Stomach (tissue), 8 donors: ENCODE measurements at regions not wholly inside any gene's neighbourhood (a gene's known extent, or its start where the extent isn't known, plus 50 kb on each side); places are given as distances from the start of the nearest gene placed in this dataset.

Experiments used
- DNase-seq, 2 donors: peaks; one replicate each; pipeline versions ENCODE4 v3.0.0 to v3.0.0-alpha.2; 2013 to 2019
- H3K27ac ChIP-seq, 5 donors: fragments of 200-600 bp in 4 of 5; sonication (generic) in 4 of 5; one replicate each; pipeline ENCODE4 v1.5.1; 2013 to 2019; ENCODE audit warnings: mild to moderate bottlenecking in 1 of 5, moderate library complexity in 1 of 5
- H3K27me3 ChIP-seq, 3 donors: fragments of 200-600 bp; sonication (generic); one replicate each; pipeline ENCODE4 v1.5.1; 2017 to 2019; ENCODE audit warnings: mixed run types in 1 of 3
- H3K36me3 ChIP-seq, 4 donors: fragments of 200-600 bp; sonication (generic); 1 replicate in 3 of 4; 2 replicates in 1 of 4; pipeline ENCODE4 v1.5.1; 2016 to 2019
- H3K4me1 ChIP-seq, 4 donors: fragments of 200-600 bp; sonication (generic); one replicate each; pipeline ENCODE4 v1.5.1; 2016 to 2019
- H3K4me3 ChIP-seq, 4 donors: fragments of 200-600 bp; sonication (generic) in 3 of 4; one replicate each; pipeline ENCODE4 v1.5.1; 2016 to 2019; ENCODE audit warnings: mild to moderate bottlenecking in 1 of 4
- H3K9me3 ChIP-seq, 4 donors: fragments of 200-600 bp; sonication (generic); one replicate each; pipeline ENCODE4 v1.5.1; 2016 to 2019
- EP300 ChIP-seq: sonication (generic); formaldehyde crosslinking; IDR thresholded peaks from one replicate; pipeline ENCODE4 v1.6.1; 2017; ENCODE audit warnings: antibody characterized with exemption
- POLR2A ChIP-seq, 4 donors: fragments of 450-650 bp; IDR thresholded peaks; one replicate each; pipeline ENCODE4 v1.6.1; 2016; ENCODE audit warnings: antibody characterized with exemption in 4 of 4, control low read depth in 2 of 4, mild to moderate bottlenecking in 1 of 4, moderate library complexity in 1 of 4
- POLR2AphosphoS5 ChIP-seq, 3 donors: sonication (generic); formaldehyde crosslinking; IDR thresholded peaks; one replicate each; pipeline ENCODE4 v1.6.1; 2016; ENCODE audit warnings: antibody characterized with exemption in 3 of 3
- WGBS, 5 donors: extraction: QIAGEN DNeasy Blood & Tissue Kit in 3 of 5; methylation state at CpG; one replicate each; pipeline versions ENCODE4 v1.1.5 to v1.1.7; 2013 to 2018; 5-methylcytosine and 5-hydroxymethylcytosine counted together
- intact Hi-C: fragments of 100-400 bp; cut with DNase I; formaldehyde crosslinking; loops from one replicate; pipeline ENCODE4 v1.15.1; 2023; ENCODE audit warnings: low total_unique reads
- TF ChIP-seq, protein P1 (sequence below), 7 experiments: fragments of 450-650 bp in 4 of 7; fragments of 200-600 bp in 3 of 7; sonication (generic) in 3 of 7; IDR thresholded peaks; one replicate each; pipeline ENCODE4 v1.5.1; 2016 to 2019; ENCODE audit warnings: antibody characterized with exemption in 7 of 7, control low read depth in 2 of 7, mild to moderate bottlenecking in 1 of 7
- donor health status: healthy with polysubstance abuse.
- donor health status: Bipolar disorder and iron deficiency.
- donor health status: healthy.

GRCh38 chr4:89598602-89599001 is 238.4 kb downstream of the SNCA start:
- TF ChIP-seq POLR2AphosphoS5 (IDR thresholded peaks at IDR 0.05) (no peak), POLR2A (IDR thresholded peaks at IDR 0.05) (no peak), EP300 (no peak)
- TF ChIP-seq, protein P1, sequence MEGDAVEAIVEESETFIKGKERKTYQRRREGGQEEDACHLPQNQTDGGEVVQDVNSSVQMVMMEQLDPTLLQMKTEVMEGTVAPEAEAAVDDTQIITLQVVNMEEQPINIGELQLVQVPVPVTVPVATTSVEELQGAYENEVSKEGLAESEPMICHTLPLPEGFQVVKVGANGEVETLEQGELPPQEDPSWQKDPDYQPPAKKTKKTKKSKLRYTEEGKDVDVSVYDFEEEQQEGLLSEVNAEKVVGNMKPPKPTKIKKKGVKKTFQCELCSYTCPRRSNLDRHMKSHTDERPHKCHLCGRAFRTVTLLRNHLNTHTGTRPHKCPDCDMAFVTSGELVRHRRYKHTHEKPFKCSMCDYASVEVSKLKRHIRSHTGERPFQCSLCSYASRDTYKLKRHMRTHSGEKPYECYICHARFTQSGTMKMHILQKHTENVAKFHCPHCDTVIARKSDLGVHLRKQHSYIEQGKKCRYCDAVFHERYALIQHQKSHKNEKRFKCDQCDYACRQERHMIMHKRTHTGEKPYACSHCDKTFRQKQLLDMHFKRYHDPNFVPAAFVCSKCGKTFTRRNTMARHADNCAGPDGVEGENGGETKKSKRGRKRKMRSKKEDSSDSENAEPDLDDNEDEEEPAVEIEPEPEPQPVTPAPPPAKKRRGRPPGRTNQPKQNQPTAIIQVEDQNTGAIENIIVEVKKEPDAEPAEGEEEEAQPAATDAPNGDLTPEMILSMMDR (IDR thresholded peaks at IDR 0.05): no peak
- no peaks in the 10 kb centered on the region for H3K36me3 ChIP-seq
- H3K9me3 ChIP-seq: no peaks in the 10 kb centered on the region
- H3K27ac ChIP-seq: no peak overlapping the region
- no peaks in the 10 kb centered on the region for H3K27me3 ChIP-seq
- H3K4me3 ChIP-seq: no peak overlapping the region
- no peaks in the 10 kb centered on the region for H3K4me1 ChIP-seq
- 48 to 57% (median 53%) methylated on average over 1 of the region's 1 CpG for WGBS, 5 donors
- DNase-seq: peak in 1 of 2 donors; percentile 12
- intact Hi-C loops: no loop called here

- TF ChIP-seq, protein P1 (IDR thresholded peaks at IDR 0.05): no peak
- TF ChIP-seq POLR2AphosphoS5 (IDR thresholded peaks at IDR 0.05) (no peak), EP300 (no peak), POLR2A (IDR thresholded peaks at IDR 0.05) (no peak)
- no peak for DNase-seq
- no peaks in the 10 kb centered on the region for H3K27me3 ChIP-seq
- no peak overlapping the region for H3K27ac ChIP-seq
- no peaks in the 10 kb centered on the region for H3K9me3 ChIP-seq
- H3K4me3 ChIP-seq: no peak overlapping the region
- H3K36me3 ChIP-seq: no peaks in the 10 kb centered on the region
- no peaks in the 10 kb centered on the region for H3K4me1 ChIP-seq
- intact Hi-C loops: no loop called here
- 77 to 86% (median 81%) methylated on average over 6 of the region's 6 CpGs for WGBS, 5 donors
Observed at GRCh38 chr4:89595125-89595789, 241.7 kb downstream of the SNCA start.

DNA sequence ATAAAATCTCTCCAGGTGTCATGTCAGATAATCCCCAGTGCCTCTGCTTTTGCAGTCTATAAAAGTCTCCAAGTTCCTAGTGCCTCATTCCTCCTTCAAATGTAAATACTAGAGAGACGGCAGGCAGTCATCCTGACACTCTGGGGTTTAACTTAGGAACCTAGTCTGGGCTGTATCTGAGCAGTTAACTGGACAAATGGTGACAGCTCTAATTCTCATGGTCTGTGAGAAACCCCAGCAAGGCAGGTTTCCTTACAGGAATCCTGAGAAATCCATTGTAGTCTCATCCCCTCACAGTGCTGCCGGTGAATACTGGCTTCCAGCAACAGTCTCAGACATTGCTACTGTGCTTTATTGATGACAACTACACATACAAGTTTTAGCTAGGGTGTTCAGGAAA is 246.8 kb downstream of the SNCA start:
- DNase-seq: no peak
- intact Hi-C loops: no loop called here
- Histone ChIP-seq H3K9me3 (no peaks in the 10 kb centered on the region), H3K4me3 (no peak overlapping the region), H3K4me1 (no peaks in the 10 kb centered on the region), H3K27me3 (no peaks in the 10 kb centered on the region), H3K36me3 (no peaks in the 10 kb centered on the region), H3K27ac (no peak overlapping the region)
- WGBS, 5 donors: 51 to 76% (median 60%) methylated on average over 2 of the region's 2 CpGs
- TF ChIP-seq, protein P1 (IDR thresholded peaks at IDR 0.05): no peak
- TF ChIP-seq POLR2A (IDR thresholded peaks at IDR 0.05) (no peak), EP300 (no peak), POLR2AphosphoS5 (IDR thresholded peaks at IDR 0.05) (no peak)

DNA sequence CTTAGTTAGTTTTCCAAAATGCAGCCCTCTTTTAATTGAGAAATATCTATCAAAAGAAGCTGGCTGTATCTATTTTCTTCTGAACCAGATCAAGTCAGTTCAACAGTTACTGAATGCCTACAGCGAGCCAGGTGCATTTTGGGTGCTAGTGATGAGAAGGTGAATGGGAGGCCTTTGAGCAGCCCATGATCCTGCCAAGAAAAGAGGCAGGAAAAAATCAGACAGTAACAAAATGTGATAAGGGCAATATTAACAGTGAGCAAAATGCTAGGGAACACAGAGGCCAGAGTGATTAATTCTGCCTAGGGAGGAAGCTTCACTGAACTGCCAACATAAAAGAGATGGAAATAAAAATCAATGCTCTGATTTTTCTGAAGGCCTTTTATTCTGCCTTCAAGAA is 248.5 kb downstream of the SNCA start:
- intact Hi-C loops: no loop called here
- WGBS, 5 donors: 71 to 96% (median 77%) methylated on average over 1 of the region's 1 CpG
- no peaks in the 10 kb centered on the region for H3K4me1 ChIP-seq
- H3K36me3 ChIP-seq: no peaks in the 10 kb centered on the region
- H3K4me3 ChIP-seq: no peak overlapping the region
- H3K27me3 ChIP-seq: no peaks in the 10 kb centered on the region
- TF ChIP-seq POLR2A (IDR thresholded peaks at IDR 0.05): no peak
- TF ChIP-seq, protein P1 (IDR thresholded peaks at IDR 0.05): no peak
- TF ChIP-seq POLR2AphosphoS5 (IDR thresholded peaks at IDR 0.05): no peak
- no peaks in the 10 kb centered on the region for H3K9me3 ChIP-seq
- no peak overlapping the region for H3K27ac ChIP-seq
- no peak for DNase-seq
